Adrenal gland (tissue), 5 donors: ENCODE measurements at regions not wholly inside any gene's neighbourhood (a gene's known extent, or its start where the extent isn't known, plus 50 kb on each side); places are given as distances from the start of the nearest gene placed in this dataset.

Source experiments
- CTCF ChIP-seq, 6 experiments: fragments of 450-650 bp in 4 of 6; fragments of 200-600 bp in 2 of 6; sonication (generic) in 1 of 6; IDR thresholded peaks; 1 replicate in 5 of 6; 2 replicates in 1 of 6; pipeline versions ENCODE4 v1.5.1 to v1.8.0; 2016 to 2021; ENCODE audit warnings: antibody characterized with exemption in 6 of 6, mild to moderate bottlenecking in 2 of 6, moderate library complexity in 1 of 6
- POLR2A ChIP-seq, 2 donors: fragments of 450-650 bp; IDR thresholded peaks; one replicate each; pipeline ENCODE4 v1.6.1; 2017; ENCODE audit warnings: antibody characterized with exemption in 2 of 2, mild to moderate bottlenecking in 2 of 2, moderate library complexity in 1 of 2
- donor health status: DM: no; HTN: no; CAD: no.

- TF ChIP-seq POLR2A (IDR thresholded peaks at IDR 0.05) (no peak), CTCF (IDR thresholded peaks at IDR 0.05) (no peak)
Measured at GRCh38 chr4:156493858-156494257, 477.7 kb downstream of the PDGFC start.
